NCI-H1092 treated with DMSO at 0.1 percent for 48 hours (cell line): ENCODE measurements at regions not wholly inside any gene's neighbourhood (a gene's known extent, or its start where the extent isn't known, plus 50 kb on each side); places are given as distances from the start of the nearest gene placed in this dataset.

Experiments
- DNase-seq: peaks from one replicate; lab custom pipeline; 2025; lab: John Stamatoyannopoulos, UW

GRCh38 chr17:27391427-27391826 lies 64.8 kb upstream of the KSR1 start:
- DNase-seq, result no peak

- DNase-seq, result no peak
Measured at GRCh38 chr17:27396045-27396444, 60.2 kb upstream of the KSR1 start.

GRCh38 chr17:27396941-27397340 lies 59.3 kb upstream of the KSR1 start:
- DNase-seq, result no peak

DNA sequence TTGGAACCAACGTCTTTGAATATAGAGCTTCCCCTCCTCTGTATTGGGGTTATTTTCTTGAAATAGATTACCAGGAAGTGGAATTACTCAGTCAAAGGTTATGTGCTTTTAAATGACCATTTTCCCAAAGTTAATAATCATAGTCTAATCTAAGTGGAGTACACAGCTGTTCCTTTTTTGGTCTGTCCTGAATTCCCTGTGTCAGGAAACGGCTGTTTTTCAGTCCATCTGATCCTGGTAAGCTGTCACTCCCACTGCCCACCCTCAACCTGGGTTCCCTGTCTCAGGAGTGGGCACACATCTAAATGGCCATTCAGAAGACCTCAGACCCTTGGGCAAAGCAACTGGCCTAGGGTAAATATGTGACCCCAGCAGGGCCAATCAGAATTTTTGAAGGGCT lies 57.6 kb upstream of the KSR1 start:
- DNase-seq, result no peak

DNA sequence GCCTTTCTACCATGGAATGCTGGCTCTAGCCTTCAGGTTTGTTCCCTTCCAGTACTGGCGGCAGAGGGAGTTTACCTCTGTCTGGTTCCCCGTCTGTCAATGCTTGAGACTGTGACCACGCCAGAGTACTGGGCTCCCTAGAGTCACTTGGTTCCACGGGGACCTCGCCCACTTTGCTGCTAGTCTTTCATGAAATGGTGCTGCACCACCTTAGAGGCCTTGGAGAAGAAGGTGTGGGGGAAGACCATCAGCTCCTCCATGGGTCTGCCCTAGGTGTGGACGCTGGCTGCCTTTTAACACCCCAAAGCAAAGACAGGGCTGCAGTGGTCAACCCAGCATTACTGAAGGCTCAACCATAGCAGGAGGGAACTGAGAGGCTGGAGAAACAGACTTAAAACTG lies 55.3 kb upstream of the KSR1 start:
- no peak for DNase-seq

DNA sequence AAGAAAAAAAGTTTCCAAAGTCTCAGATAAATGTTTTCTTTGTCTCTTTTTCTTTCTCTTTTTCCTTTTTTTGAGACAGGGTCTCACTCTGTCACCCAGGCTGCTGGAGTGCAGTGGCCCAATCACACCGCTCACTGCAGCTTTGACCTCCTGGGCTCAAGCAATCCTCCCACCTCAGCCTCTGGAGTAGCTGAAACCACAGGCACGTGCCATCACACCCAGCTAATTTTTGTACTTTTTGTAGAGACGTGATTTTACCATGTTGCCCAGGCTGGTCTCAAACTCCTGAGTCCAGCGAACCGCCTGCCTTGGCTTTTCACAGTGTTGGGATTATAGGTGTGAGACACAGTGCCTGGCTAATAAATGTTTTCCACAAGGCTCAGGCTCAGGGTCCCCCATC lies 53.3 kb upstream of the KSR1 start:
- DNase-seq, result no peak

- no peak for DNase-seq
Measured at GRCh38 chr17:27403480-27404005, 52.7 kb upstream of the KSR1 start.

GRCh38 chr17:27404676-27405075 lies 51.6 kb upstream of the KSR1 start:
- no peak for DNase-seq
